Heart left ventricle (tissue), 16 donors: ENCODE measurements at regions not wholly inside any gene's neighbourhood (a gene's known extent, or its start where the extent isn't known, plus 50 kb on each side); places are given as distances from the start of the nearest gene placed in this dataset.
"Not testable (repeated sequence)": the region's sequence is repeated elsewhere in the genome, so short reads cannot be mapped to it uniquely, and the experiment has no call there.

Experiments used
- ATAC-seq, 4 donors: fragments of 200-7000 bp; cut with Tn5 transposase; one replicate each; pipeline ENCODE4 v1.9.1; 2020 to 2022; ENCODE audit warnings: moderate library complexity in 4 of 4, mild to moderate bottlenecking in 3 of 4, moderate number of reproducible peaks in 1 of 4
- DNase-seq, 5 donors: peaks; one replicate each; pipeline ENCODE4 v3.0.0-alpha.2; 2020
- H3K27ac ChIP-seq, 12 donors: fragments of 200-600 bp; sonication (generic) in 4 of 12; one replicate each; pipeline versions ENCODE4 v1.5.0 to v1.8.0; 2016 to 2022; ENCODE audit warnings: mild to moderate bottlenecking in 2 of 12
- H3K27me3 ChIP-seq, 9 donors: fragments of 200-600 bp; sonication (generic) in 2 of 9; one replicate each; pipeline versions ENCODE4 v1.5.1 to v1.8.0; 2016 to 2022; ENCODE audit warnings: mild to moderate bottlenecking in 3 of 9
- H3K36me3 ChIP-seq, 9 donors: fragments of 200-600 bp; sonication (generic) in 2 of 9; one replicate each; pipeline versions ENCODE4 v1.5.0 to v1.8.0; 2018 to 2022; ENCODE audit warnings: mild to moderate bottlenecking in 2 of 9
- H3K4me1 ChIP-seq, 12 donors: fragments of 200-600 bp; sonication (generic) in 4 of 12; one replicate each; pipeline versions ENCODE4 v1.5.0 to v1.8.0; 2016 to 2022; ENCODE audit warnings: mild to moderate bottlenecking in 3 of 12
- H3K4me3 ChIP-seq, 12 donors: fragments of 200-600 bp; sonication (generic) in 4 of 12; one replicate each; pipeline versions ENCODE4 v1.5.0 to v1.8.0; 2017 to 2022; ENCODE audit warnings: mild to moderate bottlenecking in 9 of 12, moderate library complexity in 4 of 12
- H3K9me3 ChIP-seq, 12 donors: fragments of 200-600 bp; sonication (generic) in 4 of 12; one replicate each; pipeline versions ENCODE4 v1.5.0 to v1.8.0; 2016 to 2022; ENCODE audit warnings: mild to moderate bottlenecking in 1 of 12
- POLR2A ChIP-seq, 2 donors: fragments of 450-650 bp; IDR thresholded peaks; one replicate each; pipeline ENCODE4 v1.6.1; 2017; ENCODE audit warnings: antibody characterized with exemption in 2 of 2, mild to moderate bottlenecking in 2 of 2, moderate library complexity in 2 of 2
- WGBS, 4 donors: extraction: QIAGEN DNeasy Blood & Tissue Kit in 2 of 4; methylation state at CpG; one replicate each; pipeline versions ENCODE4 v1.1.5 to v1.1.7; 2013 to 2018; 5-methylcytosine and 5-hydroxymethylcytosine counted together
- intact Hi-C, 10 donors: fragments of 100-400 bp; cut with DNase I; formaldehyde crosslinking; loops; one replicate each; pipeline versions ENCODE4 v1.11.1 to v1.14.2; 2022
- TF ChIP-seq, protein P1 (sequence below), 12 donors: fragments of 200-600 bp; sonication (generic) in 4 of 12; IDR thresholded peaks; one replicate each; pipeline versions ENCODE4 v1.5.0 to v1.8.0; 2018 to 2022; ENCODE audit warnings: antibody characterized with exemption in 12 of 12, mild to moderate bottlenecking in 5 of 12
- donor health status: ischemic (EF 13 %, LVEDD 7.1; RV severe dilation, severe dysfunction).
- donor health status: healthy with polysubstance abuse.
- donor health status: DM: no; HTN: yes; CAD: no.
- donor health status: DM: no; HTN: no; CAD: no.
- donor health status: ischemic (EF 25% LVEDD 6.9; RV normal size, moderate dysfunction).
- donor health status: ischemic (EF 25% LVEDD 5.7; RV mildly dilated, moderate dysfunction).
- donor health status: healthy.
- donor health status: DM: yes; HTN: yes; CAD: no.
- donor health status: ischemic (EF 35%, LVEDD 5.7; RV mildly dilated, moderate dysfunction).
- donor health status: nonischemic (EF 11% LVEDD 7.7; RV severe dilation, severe dysfunction).
- donor health status: DM: yes; HTN: yes; CAD: no.
- donor health status: PGD.
- donor health status: ischemic (EF 29% LVEDD 5.4; RV normal size, mild dysfunction).
- donor health status: nonischemic (EF 23%, LVEDD 6.1; RV moderate dilation, normal function).

DNA sequence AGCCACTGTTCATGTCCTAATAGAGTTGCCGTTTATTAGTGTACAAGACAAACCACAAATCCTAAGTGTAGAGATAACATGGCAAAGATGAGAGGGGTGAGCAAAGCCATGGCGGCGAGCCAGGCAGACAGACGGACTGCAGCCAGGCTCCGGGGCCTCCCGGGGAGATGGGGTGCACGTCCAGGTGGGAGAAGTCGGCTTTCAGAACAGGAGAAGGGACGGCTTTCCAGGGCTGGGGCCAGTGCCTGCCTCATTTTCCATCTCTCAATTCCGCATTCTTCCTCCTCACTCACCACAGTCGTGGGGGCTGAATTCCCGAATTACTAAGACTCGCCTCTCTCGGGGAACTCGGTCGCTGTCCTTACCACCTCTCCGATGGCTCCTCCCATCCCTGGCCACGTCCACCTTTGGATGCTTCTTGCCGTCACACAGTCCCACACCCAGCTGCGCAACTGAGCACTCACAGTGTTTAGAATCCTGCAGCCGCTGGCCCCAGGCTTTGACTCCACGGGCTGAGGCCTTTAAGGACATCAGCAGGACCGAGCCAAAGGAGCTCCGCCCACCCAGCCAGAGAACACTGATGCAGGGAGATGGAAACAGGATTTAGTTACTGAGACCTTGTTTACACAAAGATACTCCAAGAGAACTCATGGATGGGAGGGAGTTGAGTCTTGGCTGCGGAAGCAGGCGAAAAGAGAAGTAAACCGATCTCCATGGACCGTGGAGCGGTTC lies 59.7 kb downstream of the RNF112 start:
- 49 to 57% (median 53%) methylated on average over 27 to 29 of the region's 29 CpGs for WGBS, 4 donors
- Histone ChIP-seq H3K27ac (peak overlapping the region in 6 of 12 donors; percentile 20 to 83 (median 69)), H3K9me3 (no peaks in the 10 kb centered on the region), H3K36me3 (no peaks in the 10 kb centered on the region), H3K4me3 (peak overlapping the region in 7 of 12 donors; percentile 26 to 52 (median 39)), H3K27me3 (no peaks in the 10 kb centered on the region), H3K4me1 (peaks cover 0 to 4% (median 0%) of the 10 kb centered on the region in 12 donors)
- DNase-seq (peak in 4 of 5 donors; percentile 54 to 85 (median 69)), ATAC-seq (peak; percentile 72 to 90 (median 84))
- intact Hi-C loops, result no loop called here
- TF ChIP-seq, protein P1, sequence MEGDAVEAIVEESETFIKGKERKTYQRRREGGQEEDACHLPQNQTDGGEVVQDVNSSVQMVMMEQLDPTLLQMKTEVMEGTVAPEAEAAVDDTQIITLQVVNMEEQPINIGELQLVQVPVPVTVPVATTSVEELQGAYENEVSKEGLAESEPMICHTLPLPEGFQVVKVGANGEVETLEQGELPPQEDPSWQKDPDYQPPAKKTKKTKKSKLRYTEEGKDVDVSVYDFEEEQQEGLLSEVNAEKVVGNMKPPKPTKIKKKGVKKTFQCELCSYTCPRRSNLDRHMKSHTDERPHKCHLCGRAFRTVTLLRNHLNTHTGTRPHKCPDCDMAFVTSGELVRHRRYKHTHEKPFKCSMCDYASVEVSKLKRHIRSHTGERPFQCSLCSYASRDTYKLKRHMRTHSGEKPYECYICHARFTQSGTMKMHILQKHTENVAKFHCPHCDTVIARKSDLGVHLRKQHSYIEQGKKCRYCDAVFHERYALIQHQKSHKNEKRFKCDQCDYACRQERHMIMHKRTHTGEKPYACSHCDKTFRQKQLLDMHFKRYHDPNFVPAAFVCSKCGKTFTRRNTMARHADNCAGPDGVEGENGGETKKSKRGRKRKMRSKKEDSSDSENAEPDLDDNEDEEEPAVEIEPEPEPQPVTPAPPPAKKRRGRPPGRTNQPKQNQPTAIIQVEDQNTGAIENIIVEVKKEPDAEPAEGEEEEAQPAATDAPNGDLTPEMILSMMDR (IDR thresholded peaks at IDR 0.05), result no peak
- TF ChIP-seq POLR2A (IDR thresholded peaks at IDR 0.05), result no peak

DNA sequence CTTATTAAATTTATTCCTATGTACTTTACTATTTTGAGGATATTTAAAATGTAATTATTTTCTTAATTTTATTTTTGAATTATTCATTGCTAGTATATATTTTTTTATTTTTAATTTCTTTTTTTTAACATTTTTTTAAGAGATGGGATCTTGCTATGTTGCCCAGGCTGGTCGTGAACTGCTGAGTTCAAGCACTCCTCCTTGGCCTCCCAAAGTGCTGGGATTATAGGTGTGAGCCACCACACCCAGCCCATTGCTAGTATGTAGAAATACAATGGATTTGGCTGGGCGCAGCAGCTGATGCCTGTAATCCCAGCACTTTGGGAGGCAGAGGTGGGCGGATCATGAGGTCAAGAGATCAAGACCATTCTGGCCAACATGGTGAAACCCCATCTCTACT lies 59.2 kb upstream of the SLC47A1 start:
- H3K9me3 ChIP-seq, H3K4me1 ChIP-seq, H3K36me3 ChIP-seq, ATAC-seq, H3K27me3 ChIP-seq, intact Hi-C loops, H3K27ac ChIP-seq, DNase-seq, H3K4me3 ChIP-seq: not testable (repeated sequence)
- 88 to 93% (median 90%) methylated on average over 3 of the region's 3 CpGs for WGBS, 4 donors

DNA sequence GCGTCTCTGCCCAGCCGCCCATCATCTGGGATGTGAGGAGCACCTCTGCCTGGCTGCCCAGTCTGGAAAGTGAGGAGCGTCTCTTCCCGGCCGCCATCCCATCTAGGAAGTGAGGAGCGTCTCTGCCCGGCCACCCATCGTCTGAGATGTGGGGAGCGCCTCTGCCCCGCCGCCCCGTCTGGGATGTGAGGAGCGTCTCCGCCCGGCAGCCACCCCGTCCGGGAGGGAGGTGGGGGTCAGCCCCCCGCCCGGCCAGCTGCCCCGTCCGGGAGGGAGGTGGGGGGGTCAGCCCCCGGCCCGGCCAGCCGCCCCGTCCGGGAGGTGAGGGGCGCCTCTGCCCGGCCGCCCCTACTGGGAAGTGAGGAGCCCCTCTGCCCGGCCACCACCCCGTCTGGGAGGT lies 57.9 kb upstream of the SLC47A1 start:
- H3K4me3 ChIP-seq, ATAC-seq, H3K36me3 ChIP-seq, H3K9me3 ChIP-seq, intact Hi-C loops, H3K27ac ChIP-seq, H3K4me1 ChIP-seq, DNase-seq, H3K27me3 ChIP-seq: not testable (repeated sequence)
- WGBS, 4 donors, result 94 to 100% (median 96%) methylated on average over 5 to 31 of the region's 31 CpGs

DNA sequence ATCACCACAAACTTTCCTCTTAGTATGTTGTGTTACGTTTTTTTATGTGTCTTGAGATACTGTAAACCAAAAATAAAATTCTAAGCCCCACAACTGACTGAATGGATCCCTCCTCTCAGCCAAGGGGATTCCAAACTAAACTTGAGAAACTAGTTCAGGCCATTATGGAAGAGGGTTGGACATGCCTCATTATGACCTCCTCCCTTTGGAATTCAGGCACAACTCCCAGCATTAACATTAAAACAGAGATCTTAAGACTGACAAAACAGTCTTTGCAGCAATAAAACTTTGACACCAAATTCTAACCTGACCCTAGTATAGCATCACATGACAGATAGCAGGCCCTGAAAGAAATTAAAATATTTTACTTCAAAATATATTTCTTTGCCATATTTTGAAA lies 51.1 kb upstream of the SLC47A1 start:
- Histone ChIP-seq H3K27ac (peak overlapping the region in 1 of 12 donors; percentile 61), H3K4me3 (no peak overlapping the region), H3K4me1 (peaks cover 0 to 9% (median 0%) of the 10 kb centered on the region in 12 donors), H3K9me3 (peaks cover 0 to 3% (median 0%) of the 10 kb centered on the region in 12 donors), H3K36me3 (no peaks in the 10 kb centered on the region), H3K27me3 (no peaks in the 10 kb centered on the region)
- no peak for ATAC-seq
- DNase-seq, result no peak
- TF ChIP-seq, protein P1 (IDR thresholded peaks at IDR 0.05), result no peak
- no peak for TF ChIP-seq POLR2A (IDR thresholded peaks at IDR 0.05)
- 57 to 72% (median 64%) methylated on average over 1 of the region's 1 CpG for WGBS, 4 donors
- intact Hi-C loops, result no loop called here
